Activated gamma-delta T cell treated with Interleukin-2 at 50 U/mL for 16 hours (primary cell): ENCODE measurements at regions not wholly inside any gene's neighbourhood (a gene's known extent, or its start where the extent isn't known, plus 50 kb on each side); places are given as distances from the start of the nearest gene placed in this dataset.
"Not testable (repeated sequence)": the region's sequence is repeated elsewhere in the genome, so short reads cannot be mapped to it uniquely, and the experiment has no call there.

ENCODE experiments used
- DNase-seq: peaks from one replicate; pipeline ENCODE4 v3.0.0-alpha.2; 2020

DNA sequence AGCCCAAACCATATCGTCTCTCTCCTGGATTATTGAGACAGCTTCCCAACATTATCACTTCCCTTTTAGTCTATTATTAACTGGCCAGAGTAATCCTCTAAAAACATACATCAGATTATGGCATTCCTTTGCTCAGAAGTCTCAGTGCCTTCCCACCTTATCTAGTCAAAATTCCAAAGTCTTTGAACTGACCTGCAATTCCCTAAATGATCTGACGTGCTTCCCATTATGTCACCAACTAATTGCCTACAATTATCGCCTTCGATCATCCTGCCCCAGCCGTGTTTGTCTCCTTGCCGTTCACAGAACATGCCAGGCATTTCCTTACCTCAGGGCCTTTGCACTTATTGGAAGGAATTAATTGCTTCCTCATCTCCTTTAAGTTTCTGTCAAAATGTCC is 332.4 kb downstream of the IRS1 start:
- DNase-seq: no peak

DNA sequence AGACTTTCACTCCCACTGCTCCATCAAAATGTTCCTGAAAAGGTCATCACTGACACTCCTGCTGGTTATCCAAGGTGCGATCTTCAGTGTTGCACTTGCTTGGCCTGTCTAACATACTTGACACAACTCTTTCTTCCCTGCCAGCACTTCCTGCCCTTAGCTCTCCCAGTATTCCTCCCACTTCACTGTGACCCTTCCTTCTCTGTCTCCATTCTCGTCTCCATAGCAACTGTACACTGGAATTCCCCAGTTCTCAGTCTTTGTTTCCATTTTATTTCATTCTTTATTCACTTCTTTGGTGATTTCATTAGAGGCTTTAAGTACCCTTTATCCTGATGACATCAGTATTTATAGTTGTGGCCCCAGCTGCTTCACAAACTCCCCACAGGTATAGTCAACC is 333.0 kb downstream of the IRS1 start:
- no peak for DNase-seq

DNA sequence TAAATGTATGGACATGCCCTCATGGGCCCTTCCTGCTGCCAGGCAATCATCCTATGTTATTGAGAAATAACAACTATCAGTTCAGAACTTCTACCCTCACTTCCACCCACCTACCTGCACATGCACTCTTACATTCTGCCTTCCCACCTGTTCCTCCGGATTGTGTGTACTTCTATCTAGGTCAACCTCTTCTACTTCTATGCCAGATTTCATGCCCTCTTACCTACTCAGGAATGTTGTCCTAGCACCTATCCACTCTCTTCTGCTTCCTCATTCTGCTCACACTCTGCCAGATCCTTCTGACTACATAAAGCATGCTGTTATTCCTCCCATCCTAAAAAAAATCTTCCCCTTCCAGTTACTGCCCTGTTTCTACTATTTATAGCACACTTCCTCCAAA is 333.5 kb downstream of the IRS1 start:
- no peak for DNase-seq

DNA sequence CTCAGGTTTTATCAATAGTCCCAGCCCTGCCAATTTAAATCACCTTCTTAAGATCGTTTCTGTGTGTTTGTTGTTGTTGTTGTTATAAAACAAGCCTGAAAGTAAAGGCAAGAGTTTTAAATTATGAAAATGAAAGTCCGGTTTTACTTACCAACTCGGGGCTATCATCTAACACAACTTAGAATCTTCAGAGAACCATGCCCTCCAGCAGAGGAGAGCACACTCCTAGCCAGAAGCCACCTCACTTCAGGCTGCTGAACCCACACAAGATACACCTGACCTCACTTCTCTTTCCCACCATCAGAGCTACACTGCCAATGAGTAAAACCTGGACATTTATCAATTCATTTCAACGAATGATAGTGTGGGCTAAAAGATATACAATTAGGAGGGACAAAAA is 335.2 kb downstream of the IRS1 start:
- no peak for DNase-seq

DNA sequence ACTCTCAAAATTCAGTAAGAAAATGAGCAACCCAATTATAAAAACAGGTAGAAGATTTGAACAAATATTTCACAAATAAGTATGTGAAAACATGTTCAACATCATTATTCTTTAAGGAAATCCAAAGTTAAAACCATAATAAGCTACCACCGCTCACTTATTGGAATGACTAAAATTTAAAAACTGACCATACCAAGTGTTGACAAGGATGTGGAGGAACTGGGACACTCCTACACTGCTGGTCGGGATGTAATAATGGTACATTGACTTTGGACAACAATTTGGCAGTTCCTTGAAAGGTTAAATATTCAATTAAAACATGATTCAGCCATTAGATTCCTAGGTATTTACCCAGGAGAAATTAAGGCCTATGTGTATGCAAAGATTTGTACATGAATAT is 336.5 kb downstream of the IRS1 start:
- DNase-seq: no peak

DNA sequence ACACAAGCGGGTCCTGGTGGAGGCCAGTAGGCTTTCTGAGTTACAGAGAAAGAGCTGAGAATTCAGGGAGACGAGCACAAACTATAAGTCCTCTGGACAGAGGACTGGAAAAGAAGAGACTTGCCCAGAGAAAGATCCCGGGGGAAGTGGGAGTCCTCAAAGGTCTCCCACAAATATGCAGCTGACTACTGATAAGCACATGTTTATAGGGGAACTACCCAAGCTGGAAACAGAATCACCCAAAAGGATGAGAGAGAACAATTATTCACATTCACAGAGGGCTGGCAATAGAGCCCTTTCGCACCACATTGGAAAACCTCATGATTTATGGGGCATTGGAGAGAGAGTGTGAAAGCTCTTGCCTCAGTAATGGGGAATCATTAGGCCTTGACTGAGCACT is 337.6 kb downstream of the IRS1 start:
- no peak for DNase-seq

DNA sequence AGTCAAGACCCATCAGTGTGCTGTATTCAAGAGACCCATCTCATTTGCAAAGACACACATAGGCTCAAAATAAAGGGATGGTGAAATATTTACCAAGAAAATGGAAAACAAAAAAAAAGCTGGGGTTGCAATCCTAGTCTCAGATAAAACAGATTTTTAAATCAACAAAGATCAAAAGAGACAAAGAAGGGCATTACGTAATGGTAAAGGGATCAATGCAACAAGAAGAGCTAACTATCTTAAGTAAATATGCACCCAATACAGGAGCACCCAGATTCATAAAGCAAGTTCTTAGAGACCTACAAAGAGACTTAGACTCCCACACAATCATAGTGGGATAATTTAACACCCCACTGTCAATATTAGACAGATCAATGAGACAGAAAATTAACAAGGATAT is 343.5 kb downstream of the IRS1 start:
- not testable (repeated sequence) for DNase-seq

DNA sequence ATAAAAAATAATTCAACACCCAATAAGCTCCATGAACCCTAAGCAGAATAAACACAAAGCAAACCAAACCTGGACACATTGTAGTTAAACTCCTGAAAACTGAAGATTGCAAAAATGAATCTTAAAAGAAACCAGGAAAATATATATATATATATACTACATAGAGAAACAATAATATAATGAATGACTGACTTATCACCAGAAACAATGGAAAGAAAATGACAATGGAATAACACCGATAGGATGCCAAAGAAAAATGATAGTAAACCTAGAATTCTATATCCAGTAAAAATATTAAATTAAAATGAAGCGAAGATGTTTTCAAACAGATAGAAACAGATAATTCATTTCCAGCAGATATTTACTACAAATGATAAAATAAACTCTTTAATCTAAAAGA is 346.9 kb downstream of the IRS1 start:
- DNase-seq: no peak

DNA sequence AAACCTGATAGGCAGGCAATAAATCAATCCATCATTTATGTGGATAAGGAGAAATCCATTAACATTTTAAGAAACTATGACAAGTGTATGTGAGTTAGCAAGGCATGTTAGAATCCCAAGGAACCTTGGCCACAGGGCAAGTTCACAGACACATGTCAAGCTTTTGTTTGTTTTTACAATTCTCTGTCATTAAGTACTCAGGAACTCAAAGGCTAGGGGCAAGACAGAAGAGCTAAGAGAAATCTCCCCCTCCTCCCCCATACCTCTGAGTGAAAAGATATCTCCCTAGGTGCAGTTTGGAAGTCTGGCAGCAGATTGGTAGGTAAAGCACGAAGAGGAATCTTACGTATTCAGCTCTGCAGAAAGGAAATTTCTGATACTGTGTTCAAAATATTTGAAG is 348.1 kb downstream of the IRS1 start:
- no peak for DNase-seq

DNA sequence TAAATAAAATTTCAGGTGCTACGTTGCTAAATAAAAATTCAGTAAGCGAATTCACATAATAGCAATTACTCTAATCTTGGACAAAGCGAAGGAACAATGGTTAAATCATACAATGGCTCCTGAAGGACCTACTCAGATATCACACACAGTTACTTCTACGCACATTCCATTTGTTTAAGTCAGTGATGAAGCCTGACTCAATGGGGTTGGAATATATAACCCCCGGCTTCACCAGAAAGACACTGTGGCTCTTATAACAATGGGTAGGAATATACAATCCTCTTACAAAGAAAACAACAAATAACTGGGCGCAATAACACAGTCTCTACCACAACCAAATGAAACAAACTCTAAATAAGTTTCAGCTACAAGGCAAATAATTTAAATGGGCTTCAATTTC is 349.5 kb downstream of the IRS1 start:
- no peak for DNase-seq

DNA sequence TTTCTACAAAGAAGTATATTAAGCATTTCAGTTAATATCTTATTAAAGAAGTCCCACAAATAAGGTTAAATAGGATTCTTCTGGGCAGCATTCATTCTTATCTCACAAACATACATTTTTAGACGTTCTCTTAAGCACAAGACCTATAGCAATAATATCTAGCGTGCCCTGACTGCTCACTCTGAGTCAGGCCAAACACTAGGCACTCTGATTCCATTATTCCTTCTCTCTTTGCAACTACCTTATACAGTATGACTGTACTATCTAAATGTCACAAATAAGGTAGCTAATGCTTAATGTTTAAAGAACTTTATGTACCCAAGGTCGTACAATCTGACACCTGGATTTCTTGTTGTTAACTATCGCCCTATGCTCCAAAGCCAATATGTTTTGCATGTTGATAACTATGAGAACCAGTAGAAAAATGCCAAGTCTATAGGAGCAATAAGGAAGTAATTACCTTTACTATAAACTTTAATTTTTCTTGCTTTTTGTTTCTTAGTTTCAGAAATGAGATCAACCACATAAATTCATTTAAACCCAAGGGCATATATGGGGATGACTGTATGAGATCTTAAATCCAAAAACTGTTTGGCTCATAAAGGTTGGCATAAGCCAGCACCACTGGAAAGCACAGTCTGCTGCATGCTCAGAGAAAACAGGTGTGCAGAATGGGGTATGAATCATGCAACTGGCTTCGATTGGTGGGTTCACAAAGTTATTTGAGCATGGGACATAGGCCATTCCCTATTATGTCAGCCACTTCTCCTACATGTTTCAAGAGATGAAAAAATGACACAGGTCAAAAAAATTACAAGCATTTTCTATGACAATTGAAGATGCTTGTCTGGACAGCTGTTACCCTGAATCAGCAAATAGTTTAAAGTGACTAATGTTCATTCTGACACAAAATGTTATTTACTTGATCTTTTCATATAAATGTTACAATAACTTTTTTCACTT is 352.0 kb downstream of the IRS1 start:
- DNase-seq: no peak

DNA sequence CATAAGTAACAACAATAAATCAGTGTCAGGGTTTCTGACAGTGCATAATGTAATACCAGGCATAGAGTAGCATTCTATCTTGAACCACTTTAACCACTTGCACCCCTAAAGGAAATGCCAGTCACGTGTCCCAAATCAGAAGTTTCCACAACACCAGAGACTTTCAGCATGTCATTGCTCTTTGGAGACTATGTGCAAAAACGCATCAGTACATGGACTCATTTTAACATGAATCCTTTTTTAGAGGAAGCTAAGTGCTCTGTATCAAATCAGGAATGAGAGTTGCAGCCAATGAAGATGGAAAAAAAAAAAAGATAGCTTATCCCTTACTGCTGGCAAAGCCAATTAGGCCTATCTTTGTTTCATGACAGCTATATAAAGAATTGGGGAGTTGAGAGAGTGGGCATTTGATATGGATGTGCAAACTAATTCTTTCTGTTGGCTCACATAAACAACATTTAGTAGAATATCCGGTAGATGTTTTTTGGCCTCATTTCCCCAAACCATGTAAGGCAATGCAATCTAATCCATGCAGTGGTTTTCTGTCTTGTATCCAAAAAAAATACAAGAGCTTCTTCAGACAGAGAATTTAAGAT is 353.1 kb downstream of the IRS1 start:
- no peak for DNase-seq

DNA sequence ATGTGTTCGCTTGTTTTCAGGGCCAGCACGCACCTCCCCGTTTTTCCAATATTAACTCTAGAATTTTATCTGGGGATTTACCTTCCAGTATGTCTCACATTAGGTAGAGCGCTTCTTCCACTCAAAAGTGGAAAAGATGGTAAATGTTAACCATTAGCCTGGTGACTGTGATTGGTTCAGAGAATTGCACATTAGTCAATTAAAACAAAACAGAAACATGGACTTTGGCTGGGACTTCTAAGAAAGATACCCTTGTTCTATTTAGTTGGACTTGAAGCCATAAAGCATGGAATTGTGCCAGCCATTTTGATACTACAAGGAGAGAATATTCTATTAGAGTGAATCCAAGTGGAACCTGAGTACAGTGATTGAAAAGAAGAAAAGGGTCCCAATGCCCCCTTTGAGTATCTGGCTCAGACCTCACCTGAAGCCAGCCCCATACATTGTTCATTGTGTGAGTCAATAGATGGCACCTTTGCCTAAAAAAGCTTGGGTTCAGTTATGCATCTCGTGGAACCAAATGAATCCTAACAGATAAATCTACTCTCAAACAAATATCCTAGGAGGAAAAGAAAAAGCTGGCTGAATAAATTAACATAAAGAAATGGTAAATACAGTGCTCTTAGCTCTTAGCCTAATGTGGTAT is 354.3 kb downstream of the IRS1 start:
- DNase-seq: no peak

DNA sequence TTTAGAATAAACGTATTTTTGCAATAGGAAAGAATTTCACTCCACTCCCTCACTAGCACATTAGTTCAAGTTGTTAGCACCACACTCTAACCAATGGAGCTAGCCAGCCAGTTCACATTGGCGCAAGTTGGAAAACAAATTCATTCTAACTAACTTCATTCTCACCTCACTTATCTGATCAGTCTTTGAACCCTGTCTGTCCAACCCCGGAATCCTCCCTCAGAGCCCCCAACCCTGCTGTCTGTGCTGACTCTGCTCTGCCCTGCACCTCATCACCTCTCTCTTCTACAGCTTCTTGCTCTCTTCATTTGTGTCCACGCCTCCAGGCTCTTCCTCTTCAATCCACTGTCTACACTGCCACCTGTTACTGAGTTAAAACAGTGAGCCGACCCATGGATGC is 356.5 kb downstream of the IRS1 start:
- DNase-seq: no peak

DNA sequence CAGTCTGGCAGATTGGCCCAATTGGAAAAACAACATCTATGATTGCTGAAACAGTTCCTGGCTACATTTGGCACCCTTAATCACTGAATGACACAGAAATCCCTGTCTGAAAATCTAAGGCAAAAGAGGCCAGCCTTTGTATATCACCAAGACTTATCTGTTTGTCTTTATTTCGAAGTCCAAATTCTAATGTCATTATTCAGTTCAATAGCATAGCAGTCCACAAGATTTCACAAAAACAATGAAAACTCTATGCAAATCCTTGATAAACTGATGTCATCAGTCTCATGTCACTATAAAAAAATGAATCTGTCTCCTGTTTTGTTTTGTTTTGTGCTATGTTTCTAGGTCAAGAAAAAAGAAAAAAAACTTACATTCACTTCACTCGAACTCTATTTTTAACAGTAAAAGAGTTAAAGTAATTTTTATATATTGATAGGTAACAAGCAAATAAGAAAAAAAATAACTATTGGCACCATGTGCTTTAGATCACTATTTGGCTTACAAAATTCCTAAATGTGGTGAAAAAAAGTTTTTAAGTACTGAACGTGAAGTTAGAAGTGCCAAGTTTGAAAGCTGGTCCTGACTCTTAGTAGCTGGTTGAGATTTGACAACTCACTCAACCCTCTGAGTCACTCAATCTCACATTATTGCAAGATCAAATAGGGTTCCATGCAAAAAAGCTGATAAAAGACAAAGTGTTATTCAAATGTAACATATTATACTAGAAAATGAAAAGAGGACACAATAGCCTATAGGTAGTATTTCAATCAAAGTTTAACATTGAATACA is 359.3 kb downstream of the IRS1 start:
- DNase-seq: no peak

DNA sequence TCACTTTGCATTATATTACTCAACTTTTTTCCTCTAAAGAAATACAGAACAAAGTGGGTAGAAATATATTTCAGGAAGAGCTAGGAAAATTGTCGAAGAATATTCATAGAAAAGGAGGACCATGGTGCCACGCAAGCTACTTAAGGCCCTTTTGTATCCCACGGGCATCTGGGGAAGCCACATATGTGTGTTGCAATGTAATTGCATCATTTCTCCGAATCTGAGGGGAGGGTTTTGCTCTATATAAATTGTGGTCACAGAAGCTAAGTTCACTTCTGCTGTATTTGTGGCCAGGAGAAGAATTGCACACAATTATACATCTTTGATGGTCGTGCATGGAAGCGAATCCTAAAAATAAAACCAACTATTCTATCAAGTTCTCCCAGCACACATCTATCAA is 360.3 kb downstream of the IRS1 start:
- DNase-seq: no peak

DNA sequence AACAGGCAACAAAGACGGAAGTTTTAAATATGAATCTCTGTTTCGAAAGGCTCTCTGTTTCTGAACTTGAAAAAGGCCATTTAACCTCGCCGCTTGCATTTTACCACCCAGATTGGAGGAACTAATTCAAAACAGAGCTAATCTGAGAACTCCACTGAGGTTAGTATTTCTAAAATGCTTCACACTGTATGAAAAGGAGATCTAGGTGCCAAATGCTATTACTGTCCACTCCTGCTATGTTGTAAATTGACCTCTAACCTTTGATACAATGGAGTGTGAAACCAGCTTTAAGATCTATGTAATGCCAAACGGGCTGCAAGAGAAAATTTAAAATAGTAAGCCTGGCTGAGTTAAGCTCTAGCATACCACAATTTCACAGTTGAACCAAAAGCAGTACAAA is 364.5 kb downstream of the IRS1 start:
- DNase-seq: no peak

DNA sequence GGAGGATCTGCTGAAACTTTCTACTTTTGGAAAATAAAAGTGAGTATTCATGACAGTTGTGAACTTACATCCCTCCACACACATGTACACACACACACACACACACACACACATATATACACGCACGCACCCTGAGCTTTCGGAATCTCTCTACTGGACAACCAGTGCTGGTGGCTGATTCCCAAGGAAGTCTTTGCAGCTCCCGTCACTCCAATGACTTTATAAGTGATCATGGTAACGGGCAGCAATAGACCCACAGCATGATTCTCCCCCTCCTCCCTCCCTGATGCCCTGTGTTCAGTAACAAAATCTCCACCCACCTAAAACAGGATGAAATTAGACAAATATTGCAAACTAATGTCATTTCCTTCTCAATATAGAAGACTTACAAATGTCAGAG is 364.9 kb downstream of the IRS1 start:
- DNase-seq: no peak

DNA sequence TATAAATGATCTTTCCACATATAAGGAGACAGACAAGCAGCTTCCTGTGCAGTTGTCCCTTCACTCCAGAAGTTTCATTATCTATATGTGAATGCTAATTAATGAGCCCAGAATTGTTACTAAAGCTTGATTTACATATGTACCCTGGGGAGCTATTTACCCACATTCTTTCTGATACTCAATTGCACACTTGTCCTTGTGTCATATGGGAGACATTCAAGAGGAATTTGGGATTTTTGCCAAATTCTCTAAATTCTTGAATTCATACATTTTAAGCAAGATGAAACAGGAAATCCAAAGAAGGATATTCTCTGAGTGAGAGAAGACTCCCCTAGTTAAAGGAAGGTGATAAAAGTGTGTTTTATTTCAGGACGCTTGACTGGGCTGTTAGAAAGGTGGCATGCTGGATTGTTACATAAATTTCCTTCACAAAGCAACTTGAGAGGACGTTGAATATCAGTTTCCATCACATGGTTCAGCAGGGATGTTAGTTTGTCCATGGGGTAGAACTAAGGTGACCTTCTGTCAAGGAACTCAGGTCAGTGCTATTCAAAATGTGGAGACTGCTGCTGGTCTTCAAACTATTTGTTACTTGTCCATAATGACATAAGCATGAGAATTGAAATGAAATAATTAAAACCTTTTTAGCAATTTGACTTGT is 368.2 kb downstream of the IRS1 start:
- DNase-seq: no peak

DNA sequence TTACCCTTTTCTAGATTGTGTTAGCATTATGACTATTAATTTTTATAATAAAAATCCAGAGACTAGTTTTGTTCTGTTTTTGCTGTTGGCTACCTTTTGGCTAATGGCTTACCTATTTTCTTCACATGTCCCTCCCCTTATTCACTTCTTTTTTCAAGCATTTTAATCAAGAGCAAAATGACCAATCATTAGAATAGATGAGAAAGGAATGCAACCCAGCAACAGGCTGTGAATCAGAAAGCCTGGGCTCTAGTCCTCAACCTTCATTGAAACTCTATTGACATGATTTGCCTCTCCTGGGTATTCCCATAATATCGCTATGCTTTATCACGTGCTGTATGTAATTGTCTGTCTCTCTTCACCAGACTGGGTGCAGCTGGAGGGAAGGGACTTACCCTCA is 370.1 kb downstream of the IRS1 start:
- no peak for DNase-seq

DNA sequence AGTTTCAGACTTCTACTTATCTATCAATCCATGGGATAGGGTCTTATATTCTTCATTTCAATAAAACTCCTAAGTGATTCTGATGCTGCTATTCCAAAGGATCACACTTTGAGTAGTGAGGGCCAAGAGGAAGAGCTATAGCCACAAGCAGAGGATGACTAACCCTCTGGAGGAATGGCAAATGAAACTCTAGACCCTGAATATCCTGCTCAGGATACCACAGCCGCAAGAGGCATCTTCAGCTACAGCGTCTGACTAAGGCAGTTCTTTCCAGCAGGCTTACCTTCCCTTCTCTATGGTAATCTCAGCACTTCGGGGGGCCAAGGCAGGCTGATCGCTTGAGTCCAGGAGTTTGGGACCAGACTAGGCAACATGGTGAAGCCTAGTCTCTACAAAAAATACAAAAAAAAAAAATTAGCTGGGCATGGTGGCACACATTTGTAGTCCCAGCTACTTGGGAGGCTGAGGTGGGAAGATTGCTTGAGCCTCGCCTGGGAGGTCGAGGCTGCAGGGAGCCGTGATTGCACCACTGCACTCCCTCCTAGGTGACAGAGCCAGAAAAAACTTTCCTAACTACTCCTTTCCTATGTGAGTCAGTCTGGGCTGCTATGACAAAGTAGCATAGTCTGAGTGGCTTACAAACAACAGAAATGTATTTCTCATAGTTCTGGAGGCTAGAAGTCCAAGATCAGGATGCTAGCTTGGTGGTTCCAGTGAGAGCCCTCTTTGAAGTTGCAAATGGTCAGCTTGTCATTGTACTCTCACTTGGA is 371.9 kb downstream of the IRS1 start:
- no peak for DNase-seq

DNA sequence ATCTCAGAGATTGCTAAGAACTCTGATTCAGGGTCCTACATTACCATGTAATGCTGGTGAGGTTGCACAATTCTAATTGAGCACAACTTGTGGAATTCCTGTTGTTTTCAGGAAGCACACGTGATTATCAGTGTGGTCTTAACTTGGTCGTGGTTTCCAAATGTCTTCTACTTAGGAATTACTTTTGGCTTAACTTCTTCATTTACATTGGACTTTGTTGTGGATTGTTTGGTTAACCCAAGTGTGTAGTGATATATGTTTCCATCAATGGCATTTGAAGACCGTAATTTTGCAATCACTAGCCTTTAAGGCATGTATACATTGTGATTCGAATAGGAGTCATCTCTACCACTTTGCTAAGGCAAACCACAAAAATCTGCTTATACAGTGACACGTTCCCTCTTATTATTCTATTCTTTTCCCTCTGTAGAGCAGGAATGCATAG is 373.3 kb downstream of the IRS1 start:
- no peak for DNase-seq
